ENCODE measurements at regions not wholly inside any gene's neighbourhood (a gene's known extent, or its start where the extent isn't known, plus 50 kb on each side); places are given as distances from the start of the nearest gene placed in this dataset.
A peak's percentile ranks its signal among the peaks of the same experiment; 100 is the strongest.

DNA sequence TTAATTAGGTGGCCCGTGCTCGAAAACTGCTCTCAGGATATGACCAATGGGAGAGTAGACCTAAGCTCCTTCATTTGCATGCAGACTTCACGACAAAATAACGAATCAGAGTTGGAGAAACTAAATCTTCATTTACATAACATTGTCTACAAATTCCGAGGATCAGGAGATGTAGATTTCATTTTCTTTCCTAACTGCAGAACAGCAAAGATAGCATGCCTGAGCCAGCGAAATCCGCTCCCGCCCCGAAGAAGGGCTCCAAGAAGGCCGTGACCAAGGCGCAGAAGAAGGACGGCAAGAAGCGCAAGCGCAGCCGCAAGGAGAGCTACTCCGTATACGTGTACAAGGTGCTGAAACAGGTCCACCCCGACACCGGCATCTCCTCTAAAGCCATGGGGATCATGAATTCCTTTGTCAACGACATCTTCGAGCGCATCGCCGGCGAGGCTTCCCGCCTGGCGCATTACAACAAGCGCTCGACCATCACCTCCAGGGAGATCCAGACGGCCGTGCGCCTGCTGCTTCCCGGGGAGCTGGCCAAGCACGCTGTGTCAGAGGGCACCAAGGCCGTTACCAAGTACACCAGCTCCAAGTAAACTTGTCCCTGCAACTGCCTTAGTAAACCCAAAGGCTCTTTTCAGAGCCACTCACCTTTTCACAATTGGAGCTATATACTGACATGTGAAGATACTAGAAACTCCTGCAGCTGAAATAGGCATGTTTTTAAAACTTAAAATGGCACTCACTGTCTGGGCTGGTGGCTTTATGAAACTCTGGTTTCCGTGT, 96.5 kb downstream of the HFE start:
- TF ChIP-seq HDAC2 (IDR thresholded peaks at IDR 0.05), result no peak
- peak; percentile 44 for TF ChIP-seq POLR2A (IDR thresholded peaks at IDR 0.05; ENCODE audit: low read length)
- TF ChIP-seq POLR2AphosphoS2 (conservative IDR thresholded peaks at IDR 0.05; ENCODE audit: low read length), result no peak
- TF ChIP-seq RAD21 (conservative IDR thresholded peaks at IDR 0.05 in 1 of 2, IDR thresholded peaks at IDR 0.05 in 1 of 2), result no peak
- TF ChIP-seq ZFP36 (IDR thresholded peaks at IDR 0.05; ENCODE audit: borderline replicate concordance, partially characterized antibody), result no peak
- TF ChIP-seq, protein P1, sequence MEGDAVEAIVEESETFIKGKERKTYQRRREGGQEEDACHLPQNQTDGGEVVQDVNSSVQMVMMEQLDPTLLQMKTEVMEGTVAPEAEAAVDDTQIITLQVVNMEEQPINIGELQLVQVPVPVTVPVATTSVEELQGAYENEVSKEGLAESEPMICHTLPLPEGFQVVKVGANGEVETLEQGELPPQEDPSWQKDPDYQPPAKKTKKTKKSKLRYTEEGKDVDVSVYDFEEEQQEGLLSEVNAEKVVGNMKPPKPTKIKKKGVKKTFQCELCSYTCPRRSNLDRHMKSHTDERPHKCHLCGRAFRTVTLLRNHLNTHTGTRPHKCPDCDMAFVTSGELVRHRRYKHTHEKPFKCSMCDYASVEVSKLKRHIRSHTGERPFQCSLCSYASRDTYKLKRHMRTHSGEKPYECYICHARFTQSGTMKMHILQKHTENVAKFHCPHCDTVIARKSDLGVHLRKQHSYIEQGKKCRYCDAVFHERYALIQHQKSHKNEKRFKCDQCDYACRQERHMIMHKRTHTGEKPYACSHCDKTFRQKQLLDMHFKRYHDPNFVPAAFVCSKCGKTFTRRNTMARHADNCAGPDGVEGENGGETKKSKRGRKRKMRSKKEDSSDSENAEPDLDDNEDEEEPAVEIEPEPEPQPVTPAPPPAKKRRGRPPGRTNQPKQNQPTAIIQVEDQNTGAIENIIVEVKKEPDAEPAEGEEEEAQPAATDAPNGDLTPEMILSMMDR (IDR thresholded peaks at IDR 0.05), result no peak
- no peak for TF ChIP-seq EHMT2 (IDR thresholded peaks at IDR 0.05; ENCODE audit: low read depth)
- no peak for TF ChIP-seq JUNB (IDR thresholded peaks at IDR 0.05)
- no peak for TF ChIP-seq EP300 (IDR thresholded peaks at IDR 0.05)
- no peak for TF ChIP-seq HEYL (CRISPR knock-in tag; IDR thresholded peaks at IDR 0.05)
- TF ChIP-seq MYC (IDR thresholded peaks at IDR 0.05; ENCODE audit: borderline replicate concordance, low read length), result no peak
- TF ChIP-seq ESRRA (IDR thresholded peaks at IDR 0.05; ENCODE audit: borderline replicate concordance, low read length), result no peak

Measured in A549 (cell line).